ENCODE measurements at regions not wholly inside any gene's neighbourhood (a gene's known extent, or its start where the extent isn't known, plus 50 kb on each side); places are given as distances from the start of the nearest gene placed in this dataset.

GRCh38 chr4:53722110-53722509 lies 130.8 kb upstream of the LNX1 start:
- TF ChIP-seq CTCF (conservative IDR thresholded peaks at IDR 0.05; ENCODE audit: low read depth in 2 of 2) (no peak), CREB1 (CRISPR knock-in tag; IDR thresholded peaks at IDR 0.05; ENCODE audit: low read depth) (no peak), POLR2AphosphoS5 (IDR thresholded peaks at IDR 0.05; ENCODE audit: low read depth) (no peak), JUNB (IDR thresholded peaks at IDR 0.05; ENCODE audit: unreplicated experiment) (no peak), EZH2 (IDR thresholded peaks at IDR 0.05; ENCODE audit: low read depth, unreplicated experiment) (no peak), ETS1 (IDR thresholded peaks at IDR 0.05) (no peak), EZH2phosphoT487 (IDR thresholded peaks at IDR 0.05; ENCODE audit: unreplicated experiment) (no peak), REST (IDR thresholded peaks at IDR 0.05; ENCODE audit: unreplicated experiment) (no peak), STAT1 (IDR thresholded peaks at IDR 0.05; ENCODE audit: unreplicated experiment) (no peak), ZNF331 (CRISPR knock-in tag; IDR thresholded peaks at IDR 0.05; ENCODE audit: low read depth) (no peak), ZNF114 (CRISPR knock-in tag; IDR thresholded peaks at IDR 0.05) (no peak)

Data from GM23338 (cell line).